PC-9 (cell line): ENCODE measurements at regions not wholly inside any gene's neighbourhood (a gene's known extent, or its start where the extent isn't known, plus 50 kb on each side); places are given as distances from the start of the nearest gene placed in this dataset.
"Not testable (repeated sequence)": the region's sequence is repeated elsewhere in the genome, so short reads cannot be mapped to it uniquely, and the experiment has no call there.

Experiments
- CTCF ChIP-seq: fragments of 200-600 bp; sonication (generic); conservative IDR thresholded peaks from 2 replicates; pipeline ENCODE4 v1.6.1; 2017; ENCODE audit warnings: mixed run types, antibody characterized with exemption, mild to moderate bottlenecking, moderate library complexity
- EZH2 ChIP-seq: fragments of 200-600 bp; sonication (generic); IDR thresholded peaks from 2 replicates; pipeline ENCODE4 v1.8.0; 2017; ENCODE audit warnings: antibody characterized with exemption, low read depth

GRCh38 chr13:73640476-73641179, 493.6 kb downstream of the KLF12 start:
- TF ChIP-seq EZH2, CTCF: not testable (repeated sequence)
